ENCODE measurements at regions not wholly inside any gene's neighbourhood (a gene's known extent, or its start where the extent isn't known, plus 50 kb on each side); places are given as distances from the start of the nearest gene placed in this dataset.

- Histone ChIP-seq H3K9ac (ENCODE audit: low read depth, low read length) (no peak overlapping the region), H3K27me3 (ENCODE audit: control insufficient read depth, insufficient read depth, low read length) (no peaks in the 10 kb centered on the region), H3K36me3 (ENCODE audit: control insufficient read depth, insufficient read depth, low read length) (no peaks in the 10 kb centered on the region), H4K91ac (ENCODE audit: insufficient read depth, low read depth, low read length) (no peak overlapping the region), H3K14ac (replicated peaks; ENCODE audit: low read depth, low read length) (no peak overlapping the region), H3K4me3 (ENCODE audit: insufficient read depth, low read depth, low read length) (no peak overlapping the region), H2BK20ac (ENCODE audit: low read depth, low read length) (no peak overlapping the region), H2AK5ac (ENCODE audit: low read depth, low read length) (no peak overlapping the region), H3K4me2 (ENCODE audit: low read depth, low read length) (no peak overlapping the region), H3K23ac (ENCODE audit: low read depth, low read length) (no peak overlapping the region), H3K9me1 (ENCODE audit: insufficient read depth, low read length) (no peaks in the 10 kb centered on the region), H4K8ac (ENCODE audit: low read depth in 2 of 2, low read length in 2 of 2) (no peak overlapping the region), H3K18ac (ENCODE audit: low read depth, low read length) (no peak overlapping the region), H4K20me1 (ENCODE audit: insufficient read depth, low read length) (no peaks in the 10 kb centered on the region), H4K5ac (ENCODE audit: low read depth, low read length) (no peak overlapping the region), H2BK5ac (ENCODE audit: low read depth, low read length, poor library complexity, severe bottlenecking) (no peak overlapping the region), H2BK15ac (ENCODE audit: low read depth, low read length) (no peak overlapping the region), H2BK120ac (ENCODE audit: low read depth, low read length) (no peak overlapping the region), H3K9me3 (ENCODE audit: control insufficient read depth, insufficient read depth, low read length) (peaks cover 2% of the 10 kb centered on the region; the same call in 1 of the 2 replicates), H3K4ac (ENCODE audit: low read depth, low read length) (no peak overlapping the region), H3K27ac (ENCODE audit: insufficient read depth, low read length) (no peak overlapping the region), H3K4me1 (ENCODE audit: control insufficient read depth, insufficient read depth, low read length) (no peaks in the 10 kb centered on the region), H2AK9ac (replicated peaks; ENCODE audit: low read depth, low read length, poor library complexity) (no peak overlapping the region), H2AFZ (replicated peaks; ENCODE audit: low read length, poor library complexity) (no peak overlapping the region), H3K56ac (ENCODE audit: extremely low read depth, insufficient read depth, low read length) (no peak overlapping the region), H3K79me1 (ENCODE audit: low read depth in 1 of 2, low read length in 2 of 2) (no peaks in the 10 kb centered on the region)
- ATAC-seq (ENCODE audit: low read depth) (no peak), DNase-seq (no peak)
- dilution Hi-C loops (cut with HindIII; ENCODE audit: low sequenced_read_pairs, unreplicated experiment): no loop called here
- BruUV-seq (replicated peaks): no TSS peak
- 17% methylated on average over 1 of the region's 6 CpGs; no CpG with 5 or more reads in 1 of the 2 experiments for WGBS, 2 experiments (ENCODE audit: extremely low coverage in 2 of 2, insufficient read length in 1 of 2)
- TF ChIP-seq SMC3 (IDR thresholded peaks at IDR 0.05; ENCODE audit: low read depth, low read length): no peak
- TF ChIP-seq USF2 (IDR thresholded peaks at IDR 0.05; ENCODE audit: low read depth, low read length): no peak
- TF ChIP-seq NFE2L2 (IDR thresholded peaks at IDR 0.05; ENCODE audit: low read depth, low read length): no peak
- ChIA-PET CTCF (no interaction called here), POLR2A (ENCODE audit: unreplicated experiment) (no interaction called here)
- intact Hi-C loops (cut with micrococcal nuclease): no loop called here
- in situ Hi-C loops (cut with MboI; ENCODE audit: low sequenced_read_pairs): no loop called here
Observed at GRCh38 chr4:161287678-161288352, 876.0 kb downstream of the FSTL5 start.

All from IMR-90 (cell line).